BE2C (cell line): ENCODE measurements at regions not wholly inside any gene's neighbourhood (a gene's known extent, or its start where the extent isn't known, plus 50 kb on each side); places are given as distances from the start of the nearest gene placed in this dataset.
"Not testable (repeated sequence)": the region's sequence is repeated elsewhere in the genome, so short reads cannot be mapped to it uniquely, and the experiment has no call there.

ENCODE experiments used
- DNase-seq: peaks from one replicate; pipeline ENCODE4 v3.0.0-alpha.2; 2020
- H3K27me3 ChIP-seq: fragments of 250-450 bp; sonication (Bioruptor Pico); 2 replicates; pipeline ENCODE4 v1.5.1; 2020; ENCODE audit warnings: mild to moderate bottlenecking
- H3K36me3 ChIP-seq: fragments of 250-450 bp; sonication (Bioruptor Pico); 2 replicates; pipeline ENCODE4 v1.5.1; 2020; ENCODE audit warnings: mild to moderate bottlenecking
- H3K4me1 ChIP-seq: fragments of 250-450 bp; sonication (Bioruptor Pico); 2 replicates; pipeline ENCODE4 v1.5.1; 2020
- H3K4me3 ChIP-seq: 2 replicates; pipeline ENCODE4 v1.5.1; 2011; ENCODE audit warnings: low read depth, low read length
- H3K9me3 ChIP-seq: fragments of 250-450 bp; sonication (Bioruptor Pico); 2 replicates; pipeline ENCODE4 v1.5.1; 2020
- CTCF ChIP-seq: IDR thresholded peaks from 2 replicates; pipeline ENCODE4 v1.5.1; 2012; ENCODE audit warnings: mild to moderate bottlenecking, low read depth, low read length

GRCh38 chr13:103615771-103616170, 549.6 kb upstream of the SLC10A2 start:
- TF ChIP-seq CTCF = no peak
- Histone ChIP-seq H3K27me3 (no peaks in the 10 kb centered on the region), H3K4me3 (no peak overlapping the region), H3K9me3 (no peaks in the 10 kb centered on the region), H3K4me1 (peaks cover 20% of the 10 kb centered on the region), H3K36me3 (no peaks in the 10 kb centered on the region)
- DNase-seq = no peak

- H3K27me3 ChIP-seq = no peaks in the 10 kb centered on the region
- H3K9me3 ChIP-seq = no peaks in the 10 kb centered on the region
- no peak for TF ChIP-seq CTCF
- H3K4me3 ChIP-seq = no peak overlapping the region
- no peaks in the 10 kb centered on the region for H3K36me3 ChIP-seq
- H3K4me1 ChIP-seq = peaks cover 20% of the 10 kb centered on the region
- no peak for DNase-seq
Measured at GRCh38 chr13:103614761-103615160, 548.5 kb upstream of the SLC10A2 start.

- Histone ChIP-seq H3K36me3 (no peaks in the 10 kb centered on the region), H3K9me3 (no peaks in the 10 kb centered on the region), H3K27me3 (no peaks in the 10 kb centered on the region), H3K4me1 (no peaks in the 10 kb centered on the region), H3K4me3 (no peak overlapping the region)
- DNase-seq = no peak
- TF ChIP-seq CTCF = no peak
Measured at GRCh38 chr13:103607995-103608394, 541.8 kb upstream of the SLC10A2 start.

GRCh38 chr13:103605546-103606326, 539.5 kb upstream of the SLC10A2 start:
- Histone ChIP-seq H3K4me3 (no peak overlapping the region), H3K36me3 (no peaks in the 10 kb centered on the region), H3K9me3 (no peaks in the 10 kb centered on the region), H3K27me3 (no peaks in the 10 kb centered on the region), H3K4me1 (no peaks in the 10 kb centered on the region)
- no peak for DNase-seq
- TF ChIP-seq CTCF = no peak

GRCh38 chr13:103599870-103600269, 533.7 kb upstream of the SLC10A2 start:
- H3K9me3 ChIP-seq, H3K4me1 ChIP-seq, H3K4me3 ChIP-seq, H3K36me3 ChIP-seq, H3K27me3 ChIP-seq, DNase-seq: not testable (repeated sequence)

GRCh38 chr13:103598671-103599070, 532.5 kb upstream of the SLC10A2 start:
- no peaks in the 10 kb centered on the region for H3K4me1 ChIP-seq
- H3K27me3 ChIP-seq = no peaks in the 10 kb centered on the region
- no peak for DNase-seq
- H3K9me3 ChIP-seq = no peaks in the 10 kb centered on the region
- H3K4me3 ChIP-seq = no peak overlapping the region
- no peaks in the 10 kb centered on the region for H3K36me3 ChIP-seq
- TF ChIP-seq CTCF = no peak
